ENCODE measurements at regions not wholly inside any gene's neighbourhood (a gene's known extent, or its start where the extent isn't known, plus 50 kb on each side); places are given as distances from the start of the nearest gene placed in this dataset.

DNA sequence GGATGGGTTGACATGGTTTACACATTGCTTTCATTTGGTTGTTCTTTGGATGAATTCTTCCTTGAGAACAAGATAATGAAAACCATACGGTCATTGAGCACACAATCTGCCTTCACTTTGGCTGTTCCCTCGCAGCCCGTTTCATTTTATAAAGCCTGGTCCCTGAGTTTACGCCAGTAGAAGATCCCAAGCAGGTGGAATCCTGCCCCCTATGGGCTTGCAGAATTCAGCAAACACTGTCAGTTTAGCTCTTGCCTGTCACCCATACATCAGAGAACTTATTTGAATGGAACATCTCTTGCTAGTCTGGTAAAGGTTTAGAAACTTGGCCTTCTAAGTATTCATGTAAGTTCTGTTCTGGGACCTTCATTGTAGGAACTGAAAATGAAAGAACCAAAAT is 666.4 kb upstream of the ZEB2 start:
- no peaks in the 10 kb centered on the region for H3K36me3 Mint-ChIP-seq (ENCODE audit: low read depth)
- H3K4me1 ChIP-seq (ENCODE audit: insufficient read depth), result no peaks in the 10 kb centered on the region
- ATAC-seq (peak; percentile 81), DNase-seq (ENCODE audit: low spot score) (peak; percentile 76)
- no peaks in the 10 kb centered on the region for H4K20me1 ChIP-seq (replicated peaks; ENCODE audit: insufficient read depth)
- H3K9me3 Mint-ChIP-seq, result no peaks in the 10 kb centered on the region
- no peak overlapping the region for H3K4me3 ChIP-seq
- H3K27me3 ChIP-seq (ENCODE audit: insufficient read depth), result no peaks in the 10 kb centered on the region
- no peak overlapping the region for H3K4me2 ChIP-seq
- H2AFZ ChIP-seq, result no peak overlapping the region
- H3K36me3 ChIP-seq (ENCODE audit: insufficient read depth), result no peaks in the 10 kb centered on the region
- H3F3A ChIP-seq (replicated peaks; ENCODE audit: low read depth), result no peaks in the 10 kb centered on the region
- H3K4me1 Mint-ChIP-seq, result peaks cover 19% of the 10 kb centered on the region
- no peak overlapping the region for H3K4me3 Mint-ChIP-seq
- TF ChIP-seq, protein P1, sequence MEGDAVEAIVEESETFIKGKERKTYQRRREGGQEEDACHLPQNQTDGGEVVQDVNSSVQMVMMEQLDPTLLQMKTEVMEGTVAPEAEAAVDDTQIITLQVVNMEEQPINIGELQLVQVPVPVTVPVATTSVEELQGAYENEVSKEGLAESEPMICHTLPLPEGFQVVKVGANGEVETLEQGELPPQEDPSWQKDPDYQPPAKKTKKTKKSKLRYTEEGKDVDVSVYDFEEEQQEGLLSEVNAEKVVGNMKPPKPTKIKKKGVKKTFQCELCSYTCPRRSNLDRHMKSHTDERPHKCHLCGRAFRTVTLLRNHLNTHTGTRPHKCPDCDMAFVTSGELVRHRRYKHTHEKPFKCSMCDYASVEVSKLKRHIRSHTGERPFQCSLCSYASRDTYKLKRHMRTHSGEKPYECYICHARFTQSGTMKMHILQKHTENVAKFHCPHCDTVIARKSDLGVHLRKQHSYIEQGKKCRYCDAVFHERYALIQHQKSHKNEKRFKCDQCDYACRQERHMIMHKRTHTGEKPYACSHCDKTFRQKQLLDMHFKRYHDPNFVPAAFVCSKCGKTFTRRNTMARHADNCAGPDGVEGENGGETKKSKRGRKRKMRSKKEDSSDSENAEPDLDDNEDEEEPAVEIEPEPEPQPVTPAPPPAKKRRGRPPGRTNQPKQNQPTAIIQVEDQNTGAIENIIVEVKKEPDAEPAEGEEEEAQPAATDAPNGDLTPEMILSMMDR (conservative IDR thresholded peaks at IDR 0.05; ENCODE audit: low read depth in 2 of 2), result peak; percentile 79 to 84
- TF ChIP-seq ZNF114 (CRISPR knock-in tag; IDR thresholded peaks at IDR 0.05), result no peak
- H3K9me2 ChIP-seq (ENCODE audit: insufficient read depth), result no peaks in the 10 kb centered on the region
- no peaks in the 10 kb centered on the region for H3K79me2 ChIP-seq (replicated peaks; ENCODE audit: insufficient read depth)
- no peak overlapping the region for H3K27ac Mint-ChIP-seq
- H3K27me3 Mint-ChIP-seq (ENCODE audit: insufficient read depth, low read depth, poor library complexity), result no peaks in the 10 kb centered on the region
- H3K27ac ChIP-seq (ENCODE audit: low read depth), result no peak overlapping the region

DNA sequence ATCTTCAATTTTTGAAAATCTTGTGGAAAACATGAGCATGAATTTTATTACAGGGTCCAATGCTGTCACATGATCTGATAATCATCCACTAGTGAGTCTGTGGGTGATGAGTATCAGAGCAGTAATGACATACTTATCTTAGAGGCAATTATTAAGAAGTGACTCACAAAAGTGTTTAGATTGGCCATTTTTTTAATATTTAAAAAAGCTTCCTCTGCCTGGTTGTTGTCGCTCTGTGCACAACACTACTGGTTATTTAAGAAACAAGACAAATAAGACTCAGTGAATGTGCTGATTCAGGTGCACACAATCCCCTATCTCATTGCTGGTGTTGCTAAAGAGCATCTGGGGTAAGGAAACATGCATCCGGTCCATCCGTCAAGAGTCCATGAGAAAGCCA is 665.8 kb upstream of the ZEB2 start:
- no peak overlapping the region for H2AFZ ChIP-seq
- no peaks in the 10 kb centered on the region for H3K27me3 ChIP-seq (ENCODE audit: insufficient read depth)
- no peaks in the 10 kb centered on the region for H3K36me3 ChIP-seq (ENCODE audit: insufficient read depth)
- no peak overlapping the region for H3K27ac Mint-ChIP-seq
- no peaks in the 10 kb centered on the region for H3K4me1 ChIP-seq (ENCODE audit: insufficient read depth)
- no peak overlapping the region for H3K4me3 ChIP-seq
- ATAC-seq (no peak), DNase-seq (ENCODE audit: low spot score) (no peak)
- no peak overlapping the region for H3K4me3 Mint-ChIP-seq
- no peaks in the 10 kb centered on the region for H3K36me3 Mint-ChIP-seq (ENCODE audit: low read depth)
- no peaks in the 10 kb centered on the region for H3K9me3 Mint-ChIP-seq
- peaks cover 19% of the 10 kb centered on the region for H3K4me1 Mint-ChIP-seq
- H3K27me3 Mint-ChIP-seq (ENCODE audit: insufficient read depth, low read depth, poor library complexity), result no peaks in the 10 kb centered on the region
- H3K27ac ChIP-seq (ENCODE audit: low read depth), result no peak overlapping the region
- no peaks in the 10 kb centered on the region for H3K9me2 ChIP-seq (ENCODE audit: insufficient read depth)
- no peak overlapping the region for H3K4me2 ChIP-seq
- no peaks in the 10 kb centered on the region for H4K20me1 ChIP-seq (replicated peaks; ENCODE audit: insufficient read depth)
- H3F3A ChIP-seq (replicated peaks; ENCODE audit: low read depth), result no peaks in the 10 kb centered on the region
- no peaks in the 10 kb centered on the region for H3K79me2 ChIP-seq (replicated peaks; ENCODE audit: insufficient read depth)
- TF ChIP-seq, protein P1 (conservative IDR thresholded peaks at IDR 0.05; ENCODE audit: low read depth in 2 of 2), result no peak
- TF ChIP-seq ZNF331 (CRISPR knock-in tag; IDR thresholded peaks at IDR 0.05; ENCODE audit: low read depth) (no peak), STAT1 (IDR thresholded peaks at IDR 0.05; ENCODE audit: unreplicated experiment) (no peak), ZNF114 (CRISPR knock-in tag; IDR thresholded peaks at IDR 0.05) (no peak), CREB1 (CRISPR knock-in tag; IDR thresholded peaks at IDR 0.05; ENCODE audit: low read depth) (no peak), EZH2 (IDR thresholded peaks at IDR 0.05; ENCODE audit: low read depth, unreplicated experiment) (no peak)
- TF ChIP-seq, protein P2, sequence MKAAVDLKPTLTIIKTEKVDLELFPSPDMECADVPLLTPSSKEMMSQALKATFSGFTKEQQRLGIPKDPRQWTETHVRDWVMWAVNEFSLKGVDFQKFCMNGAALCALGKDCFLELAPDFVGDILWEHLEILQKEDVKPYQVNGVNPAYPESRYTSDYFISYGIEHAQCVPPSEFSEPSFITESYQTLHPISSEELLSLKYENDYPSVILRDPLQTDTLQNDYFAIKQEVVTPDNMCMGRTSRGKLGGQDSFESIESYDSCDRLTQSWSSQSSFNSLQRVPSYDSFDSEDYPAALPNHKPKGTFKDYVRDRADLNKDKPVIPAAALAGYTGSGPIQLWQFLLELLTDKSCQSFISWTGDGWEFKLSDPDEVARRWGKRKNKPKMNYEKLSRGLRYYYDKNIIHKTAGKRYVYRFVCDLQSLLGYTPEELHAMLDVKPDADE (IDR thresholded peaks at IDR 0.05), result no peak
- TF ChIP-seq, protein P3, sequence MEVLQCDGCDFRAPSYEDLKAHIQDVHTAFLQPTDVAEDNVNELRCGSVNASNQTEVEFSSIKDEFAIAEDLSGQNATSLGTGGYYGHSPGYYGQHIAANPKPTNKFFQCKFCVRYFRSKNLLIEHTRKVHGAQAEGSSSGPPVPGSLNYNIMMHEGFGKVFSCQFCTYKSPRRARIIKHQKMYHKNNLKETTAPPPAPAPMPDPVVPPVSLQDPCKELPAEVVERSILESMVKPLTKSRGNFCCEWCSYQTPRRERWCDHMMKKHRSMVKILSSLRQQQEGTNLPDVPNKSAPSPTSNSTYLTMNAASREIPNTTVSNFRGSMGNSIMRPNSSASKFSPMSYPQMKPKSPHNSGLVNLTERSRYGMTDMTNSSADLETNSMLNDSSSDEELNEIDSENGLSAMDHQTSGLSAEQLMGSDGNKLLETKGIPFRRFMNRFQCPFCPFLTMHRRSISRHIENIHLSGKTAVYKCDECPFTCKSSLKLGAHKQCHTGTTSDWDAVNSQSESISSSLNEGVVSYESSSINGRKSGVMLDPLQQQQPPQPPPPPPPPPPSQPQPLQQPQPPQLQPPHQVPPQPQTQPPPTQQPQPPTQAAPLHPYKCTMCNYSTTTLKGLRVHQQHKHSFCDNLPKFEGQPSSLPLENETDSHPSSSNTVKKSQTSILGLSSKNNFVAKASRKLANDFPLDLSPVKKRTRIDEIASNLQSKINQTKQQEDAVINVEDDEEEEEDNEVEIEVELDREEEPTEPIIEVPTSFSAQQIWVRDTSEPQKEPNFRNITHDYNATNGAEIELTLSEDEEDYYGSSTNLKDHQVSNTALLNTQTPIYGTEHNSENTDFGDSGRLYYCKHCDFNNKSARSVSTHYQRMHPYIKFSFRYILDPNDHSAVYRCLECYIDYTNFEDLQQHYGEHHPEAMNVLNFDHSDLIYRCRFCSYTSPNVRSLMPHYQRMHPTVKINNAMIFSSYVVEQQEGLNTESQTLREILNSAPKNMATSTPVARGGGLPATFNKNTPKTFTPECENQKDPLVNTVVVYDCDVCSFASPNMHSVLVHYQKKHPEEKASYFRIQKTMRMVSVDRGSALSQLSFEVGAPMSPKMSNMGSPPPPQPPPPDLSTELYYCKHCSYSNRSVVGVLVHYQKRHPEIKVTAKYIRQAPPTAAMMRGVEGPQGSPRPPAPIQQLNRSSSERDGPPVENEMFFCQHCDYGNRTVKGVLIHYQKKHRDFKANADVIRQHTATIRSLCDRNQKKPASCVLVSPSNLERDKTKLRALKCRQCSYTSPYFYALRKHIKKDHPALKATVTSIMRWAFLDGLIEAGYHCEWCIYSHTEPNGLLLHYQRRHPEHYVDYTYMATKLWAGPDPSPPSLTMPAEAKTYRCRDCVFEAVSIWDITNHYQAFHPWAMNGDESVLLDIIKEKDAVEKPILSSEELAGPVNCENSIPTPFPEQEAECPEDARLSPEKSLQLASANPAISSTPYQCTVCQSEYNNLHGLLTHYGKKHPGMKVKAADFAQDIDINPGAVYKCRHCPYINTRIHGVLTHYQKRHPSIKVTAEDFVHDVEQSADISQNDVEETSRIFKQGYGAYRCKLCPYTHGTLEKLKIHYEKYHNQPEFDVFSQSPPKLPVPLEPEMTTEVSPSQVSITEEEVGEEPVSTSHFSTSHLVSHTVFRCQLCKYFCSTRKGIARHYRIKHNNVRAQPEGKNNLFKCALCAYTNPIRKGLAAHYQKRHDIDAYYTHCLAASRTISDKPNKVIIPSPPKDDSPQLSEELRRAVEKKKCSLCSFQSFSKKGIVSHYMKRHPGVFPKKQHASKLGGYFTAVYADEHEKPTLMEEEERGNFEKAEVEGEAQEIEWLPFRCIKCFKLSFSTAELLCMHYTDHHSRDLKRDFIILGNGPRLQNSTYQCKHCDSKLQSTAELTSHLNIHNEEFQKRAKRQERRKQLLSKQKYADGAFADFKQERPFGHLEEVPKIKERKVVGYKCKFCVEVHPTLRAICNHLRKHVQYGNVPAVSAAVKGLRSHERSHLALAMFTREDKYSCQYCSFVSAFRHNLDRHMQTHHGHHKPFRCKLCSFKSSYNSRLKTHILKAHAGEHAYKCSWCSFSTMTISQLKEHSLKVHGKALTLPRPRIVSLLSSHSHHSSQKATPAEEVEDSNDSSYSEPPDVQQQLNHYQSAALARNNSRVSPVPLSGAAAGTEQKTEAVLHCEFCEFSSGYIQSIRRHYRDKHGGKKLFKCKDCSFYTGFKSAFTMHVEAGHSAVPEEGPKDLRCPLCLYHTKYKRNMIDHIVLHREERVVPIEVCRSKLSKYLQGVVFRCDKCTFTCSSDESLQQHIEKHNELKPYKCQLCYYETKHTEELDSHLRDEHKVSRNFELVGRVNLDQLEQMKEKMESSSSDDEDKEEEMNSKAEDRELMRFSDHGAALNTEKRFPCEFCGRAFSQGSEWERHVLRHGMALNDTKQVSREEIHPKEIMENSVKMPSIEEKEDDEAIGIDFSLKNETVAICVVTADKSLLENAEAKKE (CRISPR knock-in tag; IDR thresholded peaks at IDR 0.05), result no peak

All from GM23338 (cell line).